ENCODE measurements at regions not wholly inside any gene's neighbourhood (a gene's known extent, or its start where the extent isn't known, plus 50 kb on each side); places are given as distances from the start of the nearest gene placed in this dataset.
A peak's percentile ranks its signal among the peaks of the same experiment; 100 is the strongest.

DNA sequence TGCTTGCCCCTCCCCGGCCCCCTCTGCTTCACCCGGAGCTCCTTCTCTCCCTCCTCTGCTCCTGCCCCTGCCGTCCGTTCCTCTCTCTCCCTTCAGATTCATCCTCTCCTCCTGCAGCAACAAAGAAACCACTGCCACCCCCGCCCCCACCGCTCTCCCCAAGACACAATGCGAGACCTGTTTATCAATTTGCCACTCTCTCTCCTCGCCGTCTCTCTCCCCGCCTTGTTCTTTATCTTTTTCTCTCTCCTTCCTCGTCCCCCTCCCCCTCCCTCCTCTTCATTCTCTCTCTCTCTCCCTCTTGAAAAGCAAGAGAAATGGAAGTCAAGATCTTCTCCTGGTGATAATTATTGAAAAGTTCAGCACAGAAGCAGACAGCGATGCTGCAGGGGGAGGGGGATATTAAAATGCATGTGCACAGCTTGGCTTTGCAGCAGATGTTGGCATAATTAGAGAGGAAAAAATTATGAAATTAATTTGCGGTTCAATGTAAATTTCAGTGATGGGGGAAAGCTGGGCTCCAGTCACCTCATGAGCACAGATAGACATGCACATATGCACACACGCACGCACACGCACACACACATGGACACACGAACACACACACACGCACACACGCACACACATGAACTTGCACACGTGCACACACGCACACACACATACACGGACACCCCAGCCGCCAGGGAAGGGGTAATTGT, 58.1 kb upstream of the CBFA2T3 start:
- peak overlapping the region in 1 of 3 donors; percentile 58 for H3K4me3 Mint-ChIP-seq

DNA sequence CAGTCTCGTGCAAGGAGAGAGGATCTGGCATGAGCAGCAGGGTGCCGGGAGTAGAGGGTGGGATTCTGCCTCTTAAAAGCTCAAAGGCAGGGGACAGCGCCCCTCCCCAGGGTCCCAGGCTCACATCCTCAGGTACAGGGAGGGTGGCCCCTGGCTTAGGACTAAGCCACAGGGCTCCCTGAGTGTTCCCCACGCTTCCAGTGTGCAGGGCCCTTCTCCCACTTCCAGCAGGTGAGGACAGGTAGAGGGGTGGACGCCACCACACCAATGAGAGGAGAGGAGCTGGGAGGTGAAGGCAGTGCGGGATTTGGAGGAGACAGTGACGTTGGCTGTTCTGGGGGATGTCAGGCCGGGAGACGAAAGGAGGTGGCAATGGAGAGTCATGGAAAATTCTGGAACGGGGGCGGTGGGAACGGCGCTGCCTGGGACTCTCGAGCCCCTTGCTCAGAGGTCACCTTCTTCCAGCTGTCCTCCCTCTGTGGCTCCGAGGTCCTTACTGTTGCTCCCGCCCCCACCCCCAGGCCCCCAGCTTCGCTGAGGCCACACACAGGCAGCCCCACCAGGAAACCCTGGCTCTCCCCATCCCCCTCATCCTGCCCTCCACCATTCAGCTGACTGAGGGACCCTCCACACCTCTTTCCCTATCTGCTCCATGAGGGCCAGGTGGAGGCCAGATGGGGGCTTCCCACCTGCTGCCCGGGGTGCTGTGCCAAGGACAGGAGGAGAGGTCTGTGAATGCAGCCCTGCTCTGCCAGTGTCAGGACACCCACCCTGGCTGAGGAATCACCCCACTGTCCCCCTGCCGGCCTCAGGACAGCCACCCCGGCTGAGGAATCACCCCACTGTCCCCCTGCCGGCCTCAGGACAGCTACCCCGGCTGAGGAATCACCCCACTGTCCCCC, 57.7 kb upstream of the ACSF3 start:
- H3K4me1 Mint-ChIP-seq = peaks cover 36 to 54% (median 49%) of the 10 kb centered on the region in 3 donors
- peaks cover 0 to under 1% (median 0%) of the 10 kb centered on the region in 3 donors for H3K9me3 Mint-ChIP-seq
- peak overlapping the region in 1 of 3 donors; percentile 58 for H3K4me3 Mint-ChIP-seq
- no peak overlapping the region for H3K27ac Mint-ChIP-seq
- ATAC-seq (replicated peaks in 1 of 4) (no peak), DNase-seq (no peak)
- no peaks in the 10 kb centered on the region for H3K36me3 Mint-ChIP-seq
- WGBS (ENCODE audit: insufficient coverage) = 80% methylated on average over 11 of the region's 22 CpGs
- peaks cover 30 to 40% of the 10 kb centered on the region in 2 experiments for H3K4me1 ChIP-seq (ENCODE audit: control insufficient read depth in 1 of 2, extremely low read depth in 1 of 2, insufficient read depth in 2 of 2, low read length in 2 of 2)
- no peaks in the 10 kb centered on the region for H3K9me3 ChIP-seq
- H3K4me3 ChIP-seq (ENCODE audit: control insufficient read depth in 1 of 2, extremely low read depth in 1 of 2, low read length in 1 of 2) = no peak overlapping the region
- ChIA-PET CTCF (no interaction called here), POLR2A (no interaction called here)
- H3K27me3 Mint-ChIP-seq = peaks cover 3 to 6% of the 10 kb centered on the region in 2 donors
- peaks cover 0 to 48% of the 10 kb centered on the region in 2 experiments for H3K27me3 ChIP-seq (replicated peaks in 1 of 2; ENCODE audit: control insufficient read depth in 2 of 2, extremely low read depth in 1 of 2, insufficient read depth in 2 of 2, low read length in 1 of 2)
- no peaks in the 10 kb centered on the region for H3K36me3 ChIP-seq (ENCODE audit: control insufficient read depth in 2 of 2, extremely low read depth in 1 of 2, insufficient read depth in 1 of 2, low read length in 1 of 2)
- H3K27ac ChIP-seq (ENCODE audit: low read length) = no peak overlapping the region

More for the DNA sequence above, 58.1 kb upstream of the CBFA2T3 start:
- Mint-ChIP-seq H3K36me3 (no peaks in the 10 kb centered on the region), H3K9me3 (peaks cover 0 to 3% (median 0%) of the 10 kb centered on the region in 3 donors), H3K27ac (peak overlapping the region; percentile 15 to 48), H3K4me1 (peaks cover 37 to 57% (median 52%) of the 10 kb centered on the region in 3 donors), H3K27me3 (peaks cover 3 to 6% of the 10 kb centered on the region in 2 donors)
- H3K36me3 ChIP-seq (ENCODE audit: control insufficient read depth in 2 of 2, extremely low read depth in 1 of 2, insufficient read depth in 1 of 2, low read length in 1 of 2) = no peaks in the 10 kb centered on the region
- H3K4me1 ChIP-seq (ENCODE audit: control insufficient read depth in 1 of 2, extremely low read depth in 1 of 2, insufficient read depth in 2 of 2, low read length in 2 of 2) = peaks cover 30 to 40% of the 10 kb centered on the region in 2 experiments
- CTCF ChIA-PET = no interaction called here
- POLR2A ChIA-PET = no interaction called here
- peaks cover 0 to 40% of the 10 kb centered on the region in 2 experiments for H3K27me3 ChIP-seq (replicated peaks in 1 of 2; ENCODE audit: control insufficient read depth in 2 of 2, extremely low read depth in 1 of 2, insufficient read depth in 2 of 2, low read length in 1 of 2)
- DNase-seq = peak in 4 of 35 experiments; percentile 6 to 15 (median 12)
- H3K4me3 ChIP-seq (ENCODE audit: control insufficient read depth in 1 of 2, extremely low read depth in 1 of 2, low read length in 1 of 2) = peak overlapping the region in 1 of 2 donors; percentile 28
- H3K9me3 ChIP-seq = no peaks in the 10 kb centered on the region
- no peak for ATAC-seq (replicated peaks in 1 of 4)
- WGBS (ENCODE audit: insufficient coverage) = 33% methylated on average over 5 of the region's 23 CpGs
- H3K27ac ChIP-seq (ENCODE audit: low read length) = no peak overlapping the region

DNA sequence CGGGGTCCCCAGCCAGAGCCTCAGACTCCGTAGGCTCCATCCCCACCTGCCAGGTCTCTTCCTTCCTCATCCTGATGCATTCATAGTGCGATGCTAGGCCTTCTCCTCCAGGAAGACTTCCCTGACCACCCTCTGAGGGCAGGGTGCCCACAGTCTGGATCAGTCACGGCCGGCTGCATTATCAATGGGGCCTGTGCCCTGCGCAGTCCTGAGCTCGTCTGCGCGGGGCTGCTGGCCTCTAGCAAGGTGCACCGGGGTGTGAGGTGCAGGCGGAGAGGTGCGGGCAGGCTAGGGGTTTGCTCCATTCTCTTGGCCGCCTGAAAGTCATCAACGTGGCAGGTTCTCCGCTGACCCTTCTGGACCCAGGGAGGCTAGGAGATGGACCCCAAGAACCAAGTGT, 56.9 kb upstream of the ACSF3 start:
- Histone ChIP-seq H3K9me3 (no peaks in the 10 kb centered on the region), H3K27ac (ENCODE audit: low read length) (no peak overlapping the region), H3K4me1 (ENCODE audit: control insufficient read depth in 1 of 2, extremely low read depth in 1 of 2, insufficient read depth in 2 of 2, low read length in 2 of 2) (peaks cover 27 to 37% of the 10 kb centered on the region in 2 experiments), H3K36me3 (ENCODE audit: control insufficient read depth in 2 of 2, extremely low read depth in 1 of 2, insufficient read depth in 1 of 2, low read length in 1 of 2) (no peaks in the 10 kb centered on the region), H3K27me3 (replicated peaks in 1 of 2; ENCODE audit: control insufficient read depth in 2 of 2, extremely low read depth in 1 of 2, insufficient read depth in 2 of 2, low read length in 1 of 2) (peaks cover 0 to 56% of the 10 kb centered on the region in 2 experiments), H3K4me3 (ENCODE audit: control insufficient read depth in 1 of 2, extremely low read depth in 1 of 2, low read length in 1 of 2) (no peak overlapping the region)
- Mint-ChIP-seq H3K27ac (no peak overlapping the region), H3K4me3 (no peak overlapping the region), H3K27me3 (peaks cover 3 to 6% of the 10 kb centered on the region in 2 donors), H3K36me3 (no peaks in the 10 kb centered on the region), H3K9me3 (no peaks in the 10 kb centered on the region), H3K4me1 (peaks cover 31 to 45% (median 44%) of the 10 kb centered on the region in 3 donors)
- 88% methylated on average over 15 of the region's 15 CpGs for WGBS (ENCODE audit: insufficient coverage)
- ATAC-seq (replicated peaks in 1 of 4) (no peak), DNase-seq (no peak)
- POLR2A ChIA-PET = no interaction called here
- CTCF ChIA-PET = no interaction called here

DNA sequence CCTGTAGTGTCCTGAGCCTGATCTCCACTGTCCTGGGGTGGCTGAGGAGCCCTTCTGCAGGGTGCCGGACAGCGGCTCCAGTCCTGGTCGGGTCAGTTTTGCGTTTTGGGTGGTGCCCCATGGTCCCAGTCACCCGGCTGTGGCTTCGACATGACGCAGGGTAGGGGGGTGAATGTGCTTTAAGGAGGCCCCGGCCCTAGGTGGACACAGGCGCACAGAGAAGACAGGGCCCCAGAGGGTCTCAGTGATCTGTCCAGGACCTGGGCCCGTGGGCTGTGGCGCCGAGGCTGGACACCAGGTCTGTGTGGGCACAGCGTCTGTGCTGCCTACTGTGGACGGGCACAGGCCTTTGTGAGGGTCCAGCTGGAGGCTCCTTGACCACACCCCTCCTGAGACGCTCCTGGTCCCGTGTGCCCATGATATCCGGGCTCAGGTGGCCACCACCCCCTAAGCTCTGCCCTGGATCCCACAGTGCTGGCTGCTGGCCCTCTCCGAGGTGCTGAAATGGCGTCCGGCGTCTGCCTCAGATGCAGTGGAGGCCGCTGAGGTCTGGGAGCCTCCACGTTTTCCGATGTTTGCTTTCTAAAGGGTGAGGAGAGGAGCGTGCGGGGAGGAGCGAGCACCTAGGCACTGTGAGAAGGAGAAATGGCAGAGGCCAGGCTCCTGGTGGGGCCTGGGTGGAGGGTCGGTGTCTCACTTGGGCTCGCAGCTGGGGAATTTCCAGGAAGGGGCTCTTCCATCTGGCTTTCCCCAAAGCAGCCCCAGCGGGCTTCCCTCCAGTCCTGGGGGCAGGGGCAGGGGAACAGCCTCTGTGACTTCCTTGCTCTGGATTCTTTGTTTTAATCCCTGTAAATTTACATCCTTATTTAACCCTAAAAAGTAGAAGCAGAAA, 56.1 kb upstream of the ACSF3 start:
- POLR2A ChIA-PET = no interaction called here
- Mint-ChIP-seq H3K4me1 (peaks cover 24 to 38% (median 36%) of the 10 kb centered on the region in 3 donors), H3K27ac (no peak overlapping the region), H3K4me3 (no peak overlapping the region), H3K9me3 (no peaks in the 10 kb centered on the region), H3K36me3 (no peaks in the 10 kb centered on the region), H3K27me3 (peaks cover 3 to 6% of the 10 kb centered on the region in 2 donors)
- Histone ChIP-seq H3K4me3 (ENCODE audit: control insufficient read depth in 1 of 2, extremely low read depth in 1 of 2, low read length in 1 of 2) (no peak overlapping the region), H3K4me1 (ENCODE audit: control insufficient read depth in 1 of 2, extremely low read depth in 1 of 2, insufficient read depth in 2 of 2, low read length in 2 of 2) (peaks cover 21 to 30% of the 10 kb centered on the region in 2 experiments), H3K27me3 (replicated peaks in 1 of 2; ENCODE audit: control insufficient read depth in 2 of 2, extremely low read depth in 1 of 2, insufficient read depth in 2 of 2, low read length in 1 of 2) (peaks cover 0 to 56% of the 10 kb centered on the region in 2 experiments), H3K36me3 (ENCODE audit: control insufficient read depth in 2 of 2, extremely low read depth in 1 of 2, insufficient read depth in 1 of 2, low read length in 1 of 2) (no peaks in the 10 kb centered on the region), H3K27ac (ENCODE audit: low read length) (no peak overlapping the region), H3K9me3 (no peaks in the 10 kb centered on the region)
- DNase-seq (peak in 16 of 35 experiments; percentile 17 to 47 (median 34)), ATAC-seq (replicated peaks in 1 of 4) (peak in 1 of 4 experiments; percentile 46)
- CTCF ChIA-PET = no interaction called here
- 53% methylated on average over 26 of the region's 30 CpGs for WGBS (ENCODE audit: insufficient coverage)

DNA sequence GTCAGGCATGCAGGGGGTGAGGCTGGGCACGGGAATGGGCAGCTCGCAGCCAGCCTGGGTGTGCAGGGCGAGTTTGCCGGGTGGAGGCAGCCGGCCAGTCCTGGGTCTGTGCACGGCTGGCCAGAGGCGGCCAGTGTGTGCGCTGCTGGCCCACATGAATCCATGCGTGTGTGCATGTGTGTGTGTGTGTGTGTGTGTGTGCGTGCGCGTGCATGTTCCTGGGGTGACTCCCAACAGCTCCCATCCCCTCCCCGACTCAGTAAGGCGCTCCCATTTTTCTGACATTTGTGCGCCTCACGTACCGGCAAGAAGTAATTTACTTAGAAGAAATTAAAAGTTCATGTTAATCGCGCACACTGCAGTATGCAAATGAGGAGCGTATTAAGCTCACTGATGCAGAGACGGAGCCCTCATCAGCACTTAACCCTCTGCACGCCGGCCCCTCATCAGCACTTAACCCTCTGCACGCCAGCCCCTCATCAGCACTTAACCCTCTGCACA, 55.4 kb upstream of the ACSF3 start:
- CTCF ChIA-PET = no interaction called here
- Mint-ChIP-seq H3K4me1 (peaks cover 20 to 32% (median 29%) of the 10 kb centered on the region in 3 donors), H3K36me3 (no peaks in the 10 kb centered on the region), H3K27ac (no peak overlapping the region), H3K9me3 (no peaks in the 10 kb centered on the region), H3K27me3 (peaks cover 3 to 6% of the 10 kb centered on the region in 2 donors), H3K4me3 (no peak overlapping the region)
- DNase-seq (no peak), ATAC-seq (replicated peaks in 1 of 4) (no peak)
- 53% methylated on average over 11 of the region's 24 CpGs for WGBS (ENCODE audit: insufficient coverage)
- no peak overlapping the region for H3K27ac ChIP-seq (ENCODE audit: low read length)
- no peaks in the 10 kb centered on the region for H3K9me3 ChIP-seq
- POLR2A ChIA-PET = no interaction called here
- peaks cover 0 to 56% of the 10 kb centered on the region in 2 experiments for H3K27me3 ChIP-seq (replicated peaks in 1 of 2; ENCODE audit: control insufficient read depth in 2 of 2, extremely low read depth in 1 of 2, insufficient read depth in 2 of 2, low read length in 1 of 2)
- H3K36me3 ChIP-seq (ENCODE audit: control insufficient read depth in 2 of 2, extremely low read depth in 1 of 2, insufficient read depth in 1 of 2, low read length in 1 of 2) = no peaks in the 10 kb centered on the region
- H3K4me1 ChIP-seq (ENCODE audit: control insufficient read depth in 1 of 2, extremely low read depth in 1 of 2, insufficient read depth in 2 of 2, low read length in 2 of 2) = peaks cover 18 to 22% of the 10 kb centered on the region in 2 experiments
- no peak overlapping the region for H3K4me3 ChIP-seq (ENCODE audit: control insufficient read depth in 1 of 2, extremely low read depth in 1 of 2, low read length in 1 of 2)

All from T-cell (primary cell).